SK-N-SH (cell line): ENCODE measurements at regions not wholly inside any gene's neighbourhood (a gene's known extent, or its start where the extent isn't known, plus 50 kb on each side); places are given as distances from the start of the nearest gene placed in this dataset.

Source experiments
- CTCF ChIA-PET: fragments of 300-600, 350-600 bp; formaldehyde crosslinking; extraction: SDS; loops from one replicate; lab custom pipeline; 2021; lab: Yijun Ruan, JAX
- POLR2A ChIA-PET: fragments of 350-600 bp; sonication (Branson Sonifier 250); formaldehyde crosslinking; extraction: SDS; loops from one replicate; lab custom pipeline; 2020; ENCODE audit warnings: antibody characterized with exemption, inconsistent platforms; lab: Yijun Ruan, JAX
- DNase-seq: peaks from one replicate; pipeline ENCODE4 v3.0.0; 2012
- H2AFZ ChIP-seq: fragments of 200-600 bp; sonication (generic); 2 replicates; pipeline ENCODE4 v1.8.1; 2016; ENCODE audit warnings: antibody characterized with exemption, mild to moderate bottlenecking, low read depth
- H3F3A ChIP-seq: fragments of 200-600 bp; sonication (generic); replicated peaks from 2 replicates; pipeline ENCODE3; 2016; ENCODE audit warnings: antibody characterized with exemption, mild to moderate bottlenecking; ENCODE audit not compliant: insufficient read depth
- H3K27ac ChIP-seq, 2 experiments: fragments of 200-500 bp in 1 of 2; fragments of 200-600 bp in 1 of 2; sonication (Bioruptor generic) in 1 of 2; sonication (generic), shearing (Covaris generic) in 1 of 2; 2 replicates each; pipeline versions ENCODE4 v1.5.1 to v1.6.1; 2014 to 2016; ENCODE audit warnings: low read depth in 2 of 2, inconsistent platforms in 1 of 2, low read length in 1 of 2, mild to moderate bottlenecking in 1 of 2, mixed read lengths in 1 of 2
- H3K27me3 ChIP-seq: fragments of 200-600 bp; sonication (generic), shearing (Covaris generic); 2 replicates; pipeline ENCODE4 v1.6.1; 2016; ENCODE audit warnings: mixed run types; ENCODE audit not compliant: insufficient read depth
- H3K36me3 ChIP-seq, 2 experiments: fragments of 200-500 bp in 1 of 2; fragments of 200-600 bp in 1 of 2; sonication (Bioruptor generic) in 1 of 2; sonication (generic) in 1 of 2; replicated peaks in 1 of 2; 2 replicates each; pipeline versions ENCODE3 to v1.5.1; 2014 to 2016; ENCODE audit warnings: low read length in 1 of 2, mild to moderate bottlenecking in 1 of 2; ENCODE audit not compliant: insufficient read depth in 2 of 2, control insufficient read depth in 1 of 2
- H3K4me1 ChIP-seq, 2 experiments: fragments of 200-500 bp in 1 of 2; fragments of 200-600 bp in 1 of 2; sonication (Bioruptor generic) in 1 of 2; sonication (generic), shearing (Covaris generic) in 1 of 2; 2 replicates each; pipeline versions ENCODE4 v1.5.1 to v1.6.1; 2014 to 2016; ENCODE audit warnings: low read depth in 1 of 2, low read length in 1 of 2, mixed run types in 1 of 2; ENCODE audit not compliant: insufficient read depth in 2 of 2, control insufficient read depth in 1 of 2
- H3K4me2 ChIP-seq: fragments of 200-600 bp; sonication (generic), shearing (Covaris generic); 2 replicates; pipeline ENCODE4 v1.6.1; 2017; ENCODE audit warnings: mixed run types
- H3K4me3 ChIP-seq, 2 experiments: fragments of 200-500 bp in 1 of 2; fragments of 200-600 bp in 1 of 2; sonication (Bioruptor generic) in 1 of 2; sonication (generic), shearing (Covaris generic) in 1 of 2; 2 replicates each; pipeline versions ENCODE4 v1.5.1 to v1.8.1; 2014 to 2016; ENCODE audit warnings: low read depth in 2 of 2, inconsistent platforms in 1 of 2, low read length in 1 of 2, mild to moderate bottlenecking in 1 of 2, mixed read lengths in 1 of 2, moderate library complexity in 1 of 2
- H3K79me2 ChIP-seq: fragments of 200-600 bp; sonication (generic); 2 replicates; pipeline ENCODE4 v1.8.1; 2017; ENCODE audit warnings: mild to moderate bottlenecking; ENCODE audit not compliant: insufficient read depth
- H3K9ac ChIP-seq: fragments of 200-600 bp; sonication (generic); 2 replicates; pipeline ENCODE4 v1.6.1; 2017; ENCODE audit warnings: mixed run types
- H3K9me2 ChIP-seq: fragments of 200-600 bp; sonication (generic); 2 replicates; pipeline ENCODE4 v1.6.1; 2017; ENCODE audit warnings: mixed run types
- H3K9me3 ChIP-seq: fragments of 200-600 bp; sonication (generic); 2 replicates; pipeline ENCODE4 v1.6.1; 2017; ENCODE audit warnings: mixed run types, mild to moderate bottlenecking, moderate library complexity
- H4K20me1 ChIP-seq: fragments of 200-600 bp; sonication (generic); 2 replicates; pipeline ENCODE4 v1.6.1; 2017; ENCODE audit warnings: mild to moderate bottlenecking, mixed run types; ENCODE audit not compliant: insufficient read depth
- CHD2 ChIP-seq: fragments of 150-350 bp; IDR thresholded peaks from 2 replicates; pipeline ENCODE4 v1.6.1; 2018; ENCODE audit warnings: low read length; ENCODE audit not compliant: partially characterized antibody
- CTCF ChIP-seq: fragments of 200-600 bp; sonication (generic); IDR thresholded peaks from 2 replicates; pipeline ENCODE4 v1.6.1; 2017; ENCODE audit warnings: antibody characterized with exemption, mild to moderate bottlenecking, moderate library complexity
- ELF1 ChIP-seq: IDR thresholded peaks from 2 replicates; pipeline ENCODE4 v1.4.0; 2012
- EZH2phosphoT487 ChIP-seq: fragments of 200-600 bp; sonication (generic); IDR thresholded peaks from 2 replicates; pipeline ENCODE4 v1.6.1; 2017; ENCODE audit warnings: low read depth, mixed run types, mild to moderate bottlenecking, antibody characterized with exemption, moderate library complexity, borderline replicate concordance
- FOXJ3 ChIP-seq: sonication (generic); formaldehyde crosslinking; IDR thresholded peaks from 2 replicates; pipeline ENCODE4 v1.5.1; 2020; ENCODE audit warnings: mild to moderate bottlenecking, missing genetic modification reagents
- FOXM1 ChIP-seq: IDR thresholded peaks from 2 replicates; pipeline ENCODE4 v1.4.0; 2012; ENCODE audit warnings: low read depth, mild to moderate bottlenecking
- GATA2 ChIP-seq: sonication (generic); formaldehyde crosslinking; IDR thresholded peaks from 2 replicates; pipeline ENCODE4 v1.5.0; 2020; ENCODE audit warnings: mild to moderate bottlenecking, missing genetic modification reagents
- MEF2A ChIP-seq: IDR thresholded peaks from 2 replicates; pipeline ENCODE4 v1.4.0; 2012; ENCODE audit warnings: low read depth, borderline replicate concordance
- NFIC ChIP-seq: IDR thresholded peaks from 2 replicates; pipeline ENCODE4 v1.4.0; 2012; ENCODE audit warnings: borderline replicate concordance
- NRF1 ChIP-seq: IDR thresholded peaks from 2 replicates; pipeline ENCODE4 v1.6.1; 2012; ENCODE audit warnings: low read depth, mild to moderate bottlenecking, low read length
- PBX3 ChIP-seq: IDR thresholded peaks from 2 replicates; pipeline ENCODE4; 2012
- POLR2AphosphoS5 ChIP-seq: IDR thresholded peaks from 2 replicates; pipeline ENCODE4 v1.6.1; 2012; ENCODE audit warnings: low read depth, low read length
- RAD21 ChIP-seq: IDR thresholded peaks from 2 replicates; pipeline ENCODE4 v1.6.1; 2012; ENCODE audit warnings: mild to moderate bottlenecking, low read length
- RCOR1 ChIP-seq: fragments of 150-350 bp; IDR thresholded peaks from 2 replicates; pipeline ENCODE4 v1.6.1; 2017; ENCODE audit warnings: antibody characterized with exemption, low read length
- REST ChIP-seq: IDR thresholded peaks from 2 replicates; pipeline ENCODE4 v1.6.1; 2012; ENCODE audit warnings: mild to moderate bottlenecking, low read depth, low read length, moderate library complexity
- RFX5 ChIP-seq: IDR thresholded peaks from 2 replicates; pipeline ENCODE4 v1.6.1; 2012; ENCODE audit warnings: mild to moderate bottlenecking, improper control_type of control experiment, low read length
- SIN3A ChIP-seq: IDR thresholded peaks from 2 replicates; pipeline ENCODE4 v1.6.1; 2012; ENCODE audit warnings: low read depth, mild to moderate bottlenecking, low read length, moderate library complexity, borderline replicate concordance
- SMC3 ChIP-seq: IDR thresholded peaks from 2 replicates; pipeline ENCODE4 v1.6.1; 2012; ENCODE audit warnings: low read depth, low read length, improper control_type of control experiment
- TAF1 ChIP-seq: IDR thresholded peaks from 2 replicates; pipeline ENCODE4 v1.6.1; 2012; ENCODE audit warnings: low read depth, mild to moderate bottlenecking, low read length, moderate library complexity, borderline replicate concordance
- TCF12 ChIP-seq: IDR thresholded peaks from 2 replicates; pipeline ENCODE4 v1.4.0; 2012
- TEAD4 ChIP-seq: IDR thresholded peaks from 2 replicates; pipeline ENCODE4 v1.4.0; 2012; ENCODE audit warnings: mild to moderate bottlenecking, borderline replicate concordance; ENCODE audit not compliant: insufficient read depth
- YY1 ChIP-seq: IDR thresholded peaks from 2 replicates; pipeline ENCODE4 v1.4.0; 2012; ENCODE audit warnings: low read depth, mild to moderate bottlenecking
- WGBS: methylation state at CpG from one replicate; pipeline ENCODE4 v1.1.6; 2017; ENCODE audit warnings: low lambda C conversion rate; 5-methylcytosine and 5-hydroxymethylcytosine counted together

GRCh38 chrX:122500556-122500955, 683.5 kb upstream of the GRIA3 start:
- Histone ChIP-seq H3K27ac (no peak overlapping the region), H3K4me3 (no peak overlapping the region), H3K79me2 (no peaks in the 10 kb centered on the region), H3K27me3 (no peaks in the 10 kb centered on the region), H3F3A (no peaks in the 10 kb centered on the region), H3K4me1 (no peaks in the 10 kb centered on the region), H2AFZ (no peak overlapping the region)
- WGBS: 4% methylated on average over 2 of the region's 2 CpGs
- no peak for TF ChIP-seq ELF1
- no peak for TF ChIP-seq REST
- no peak for TF ChIP-seq YY1
- TF ChIP-seq SIN3A: no peak
- no peak for TF ChIP-seq TAF1
- TF ChIP-seq PBX3: no peak
- no peak for TF ChIP-seq GATA2
- no peak for TF ChIP-seq NRF1
- no peak for TF ChIP-seq TEAD4
- TF ChIP-seq NFIC: no peak
- no peak for TF ChIP-seq FOXJ3 (CRISPR knock-in tag)
- TF ChIP-seq, all 33 proteins: peak for 0
- DNase-seq: no peak
- no peak overlapping the region for H3K9ac ChIP-seq
- no peaks in the 10 kb centered on the region for H3K36me3 ChIP-seq
- no peak overlapping the region for H3K4me2 ChIP-seq
- H4K20me1 ChIP-seq: no peaks in the 10 kb centered on the region
- H3K9me3 ChIP-seq: no peaks in the 10 kb centered on the region
- POLR2A ChIA-PET: no interaction called here
- CTCF ChIA-PET: no interaction called here
- no peaks in the 10 kb centered on the region for H3K9me2 ChIP-seq

GRCh38 chrX:122501652-122502051, 682.4 kb upstream of the GRIA3 start:
- Histone ChIP-seq H3K27ac (no peak overlapping the region), H3K9me3 (no peaks in the 10 kb centered on the region), H3K9ac (no peak overlapping the region), H3K4me1 (no peaks in the 10 kb centered on the region), H3K9me2 (no peaks in the 10 kb centered on the region), H3F3A (no peaks in the 10 kb centered on the region), H4K20me1 (no peaks in the 10 kb centered on the region), H2AFZ (no peak overlapping the region), H3K4me3 (no peak overlapping the region), H3K79me2 (no peaks in the 10 kb centered on the region), H3K27me3 (no peaks in the 10 kb centered on the region), H3K4me2 (no peak overlapping the region), H3K36me3 (no peaks in the 10 kb centered on the region)
- ChIA-PET POLR2A (no interaction called here), CTCF (interaction anchor here (0.6 kb wide), 1 partner anchor 1149 kb away, joined by 3 read pairs; no protein-coding TSS in a partner anchor)
- 0% methylated on average over 1 of the region's 3 CpGs for WGBS
- no peak for DNase-seq
- TF ChIP-seq RCOR1 (no peak), TEAD4 (no peak), POLR2AphosphoS5 (no peak), SMC3 (no peak), MEF2A (no peak), CTCF (no peak), TAF1 (no peak), FOXJ3 (CRISPR knock-in tag) (no peak), PBX3 (no peak), EZH2phosphoT487 (no peak), RFX5 (no peak), GATA2 (no peak), RAD21 (no peak), TCF12 (no peak), CHD2 (no peak), FOXM1 (no peak)
